ENCODE measurements at regions not wholly inside any gene's neighbourhood (a gene's known extent, or its start where the extent isn't known, plus 50 kb on each side); places are given as distances from the start of the nearest gene placed in this dataset.

DNA sequence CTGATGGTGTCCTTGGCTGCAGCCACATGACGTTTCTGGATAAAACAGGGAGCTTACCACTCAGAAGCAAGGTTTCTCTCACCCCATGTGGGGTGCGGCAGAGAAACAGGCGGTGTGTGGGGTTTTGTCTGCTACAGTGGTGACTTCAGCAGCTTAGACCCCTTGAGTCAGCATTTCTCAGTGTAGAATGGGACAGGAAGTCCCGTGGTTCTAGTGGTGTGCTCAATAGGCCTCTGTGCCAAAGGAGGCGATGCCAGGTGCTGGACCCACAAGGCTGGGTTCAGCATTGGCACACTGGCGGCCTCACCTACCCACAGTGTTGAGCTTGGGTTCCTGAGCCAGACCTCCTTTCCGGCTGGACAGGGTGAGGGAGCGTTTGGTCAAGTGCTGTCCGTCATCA lies 125.2 kb upstream of the SMIM23 start:
- Histone ChIP-seq H3K9me3 (ENCODE audit: control insufficient read depth, low read length) (no peaks in the 10 kb centered on the region), H3K27me3 (ENCODE audit: control insufficient read depth in 1 of 2, insufficient read depth in 2 of 2, low read length in 1 of 2) (no peaks in the 10 kb centered on the region), H3K4me1 (ENCODE audit: control insufficient read depth in 1 of 2, insufficient read depth in 2 of 2, low read length in 2 of 2) (peaks cover 0 to 3% of the 10 kb centered on the region in 2 donors), H3K36me3 (ENCODE audit: control insufficient read depth in 1 of 2, insufficient read depth in 2 of 2, low read length in 1 of 2) (no peaks in the 10 kb centered on the region), H3K4me3 (ENCODE audit: low read length in 2 of 2) (no peak overlapping the region), H3K27ac (ENCODE audit: low read depth in 1 of 2, low read length in 2 of 2) (no peak overlapping the region)
- DNase-seq (no peak), ATAC-seq (ENCODE audit: low FRiP score) (no peak)
- intact Hi-C loops (cut with DNase I): no loop called here
- 65 to 77% methylated on average over 9 of the region's 9 CpGs for WGBS, 2 donors

DNA sequence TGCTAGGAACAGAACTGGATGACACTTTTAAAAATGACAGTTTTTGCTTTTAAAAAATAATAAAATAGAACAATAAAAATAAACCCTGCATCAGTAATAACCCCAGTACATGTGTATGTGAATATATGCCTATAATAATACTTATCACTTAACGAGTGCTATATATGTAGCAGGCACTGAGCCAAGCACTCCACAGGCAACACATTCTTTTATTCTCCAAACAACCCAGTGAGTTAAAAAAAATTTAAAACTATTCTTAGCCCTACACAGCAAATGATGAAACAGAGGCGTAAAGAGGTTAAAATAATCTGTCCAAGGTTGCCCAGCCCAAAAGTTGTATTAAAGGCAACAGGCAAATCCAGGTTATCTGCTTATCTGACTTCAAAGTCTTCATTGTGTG lies 124.5 kb upstream of the SMIM23 start:
- no peak overlapping the region for H3K27ac ChIP-seq (ENCODE audit: low read depth in 1 of 2, low read length in 2 of 2)
- no peak for ATAC-seq (ENCODE audit: low FRiP score)
- DNase-seq: no peak
- no peaks in the 10 kb centered on the region for H3K27me3 ChIP-seq (ENCODE audit: control insufficient read depth in 1 of 2, insufficient read depth in 2 of 2, low read length in 1 of 2)
- H3K36me3 ChIP-seq (ENCODE audit: control insufficient read depth in 1 of 2, insufficient read depth in 2 of 2, low read length in 1 of 2): no peaks in the 10 kb centered on the region
- 6 to 12% methylated on average over 2 of the region's 2 CpGs for WGBS, 2 donors
- intact Hi-C loops (cut with DNase I): no loop called here
- no peaks in the 10 kb centered on the region for H3K9me3 ChIP-seq (ENCODE audit: control insufficient read depth, low read length)
- H3K4me3 ChIP-seq (ENCODE audit: low read length in 2 of 2): no peak overlapping the region
- peaks cover 0 to 3% of the 10 kb centered on the region in 2 donors for H3K4me1 ChIP-seq (ENCODE audit: control insufficient read depth in 1 of 2, insufficient read depth in 2 of 2, low read length in 2 of 2)

DNA sequence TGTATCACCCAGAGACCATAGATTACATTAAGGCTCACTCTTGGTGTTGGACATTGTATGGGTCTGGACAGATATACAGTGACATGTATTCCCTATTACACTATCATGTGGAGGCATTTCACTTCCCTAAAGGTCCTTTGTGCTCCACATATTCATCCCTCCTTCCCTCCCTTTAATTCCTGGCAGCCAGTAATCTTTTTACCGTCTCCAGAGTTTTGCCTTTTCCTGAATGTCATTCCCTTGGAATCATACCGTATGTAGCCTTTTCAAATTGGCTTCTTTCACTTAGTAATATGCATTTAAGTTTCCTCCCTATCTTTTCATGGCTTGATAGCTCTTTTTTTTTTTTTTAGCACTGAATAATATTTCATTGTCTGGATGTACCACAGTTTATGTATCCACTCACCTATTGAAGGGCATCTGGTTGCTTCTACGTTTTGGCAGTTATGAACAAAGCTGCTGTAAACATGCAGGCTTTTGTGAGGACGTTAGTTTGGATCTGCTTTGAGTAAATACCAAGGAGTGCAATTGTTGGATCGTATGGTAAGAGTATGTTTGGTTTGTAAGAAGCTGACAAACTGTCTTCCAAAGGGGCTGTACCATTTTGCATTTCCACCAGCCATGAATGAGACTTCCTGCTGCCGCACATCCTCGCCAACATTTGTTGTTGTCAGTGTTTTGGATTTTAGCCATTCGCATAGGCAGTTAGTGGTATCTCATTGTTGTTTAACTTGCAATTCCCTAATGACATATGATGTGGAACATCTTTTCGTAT lies 122.1 kb upstream of the SMIM23 start:
- ATAC-seq (ENCODE audit: low FRiP score) (no peak), DNase-seq (no peak)
- no peak overlapping the region for H3K4me3 ChIP-seq (ENCODE audit: low read length in 2 of 2)
- H3K4me1 ChIP-seq (ENCODE audit: control insufficient read depth in 1 of 2, insufficient read depth in 2 of 2, low read length in 2 of 2): peaks cover 0 to 3% of the 10 kb centered on the region in 2 donors
- no peaks in the 10 kb centered on the region for H3K36me3 ChIP-seq (ENCODE audit: control insufficient read depth in 1 of 2, insufficient read depth in 2 of 2, low read length in 1 of 2)
- no peaks in the 10 kb centered on the region for H3K9me3 ChIP-seq (ENCODE audit: control insufficient read depth, low read length)
- 75 to 76% methylated on average over 9 of the region's 9 CpGs for WGBS, 2 donors
- H3K27ac ChIP-seq (ENCODE audit: low read depth in 1 of 2, low read length in 2 of 2): no peak overlapping the region
- intact Hi-C loops (cut with DNase I): no loop called here
- H3K27me3 ChIP-seq (ENCODE audit: control insufficient read depth in 1 of 2, insufficient read depth in 2 of 2, low read length in 1 of 2): no peaks in the 10 kb centered on the region

DNA sequence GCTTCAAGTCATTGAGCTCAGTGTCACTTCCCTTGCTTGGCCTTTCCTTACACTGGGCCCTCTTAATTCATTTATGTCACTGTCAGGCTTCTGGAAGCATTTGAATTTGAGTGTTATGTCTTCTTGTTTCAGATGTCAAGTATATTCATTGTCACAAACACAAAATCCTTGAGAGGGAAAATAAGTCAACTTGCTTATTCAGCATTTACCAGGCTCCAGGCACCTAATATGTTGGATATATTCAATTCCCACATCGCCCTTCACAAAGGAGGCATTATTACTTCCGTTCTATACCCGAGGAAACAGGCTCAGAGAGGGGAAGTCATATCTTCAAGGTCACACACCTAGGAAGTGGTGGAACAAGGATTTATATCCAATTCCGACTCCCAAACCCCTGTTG lies 121.1 kb upstream of the SMIM23 start:
- intact Hi-C loops (cut with DNase I): no loop called here
- WGBS, 2 donors: 73 to 99% methylated on average over 4 of the region's 4 CpGs

DNA sequence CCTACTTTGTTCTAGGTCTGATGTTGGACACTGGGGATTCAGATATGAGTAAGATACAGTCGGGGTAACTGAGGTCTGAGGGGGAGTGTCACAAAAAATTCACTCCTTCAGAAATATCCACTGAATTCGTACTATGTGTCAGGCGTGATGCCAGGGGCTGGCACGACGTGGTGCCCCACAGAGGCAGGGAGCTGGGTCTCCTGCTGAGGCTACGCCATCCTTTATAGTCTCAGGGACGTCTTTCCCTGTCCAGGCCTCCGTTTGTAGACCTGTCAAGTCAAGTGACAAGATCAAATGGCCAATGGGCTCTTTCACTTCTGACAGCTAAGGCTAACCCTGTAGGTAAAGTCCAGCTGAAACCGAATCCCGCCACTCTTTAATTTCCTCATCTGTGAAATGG lies 118.8 kb upstream of the SMIM23 start:
- Histone ChIP-seq H3K4me1 (ENCODE audit: control insufficient read depth in 1 of 2, insufficient read depth in 2 of 2, low read length in 2 of 2) (no peaks in the 10 kb centered on the region), H3K36me3 (ENCODE audit: control insufficient read depth in 1 of 2, insufficient read depth in 2 of 2, low read length in 1 of 2) (no peaks in the 10 kb centered on the region), H3K27me3 (ENCODE audit: control insufficient read depth in 1 of 2, insufficient read depth in 2 of 2, low read length in 1 of 2) (no peaks in the 10 kb centered on the region), H3K9me3 (ENCODE audit: control insufficient read depth, low read length) (no peaks in the 10 kb centered on the region), H3K4me3 (ENCODE audit: low read length in 2 of 2) (no peak overlapping the region), H3K27ac (ENCODE audit: low read depth in 1 of 2, low read length in 2 of 2) (no peak overlapping the region)
- intact Hi-C loops (cut with DNase I): no loop called here
- DNase-seq (no peak), ATAC-seq (ENCODE audit: low FRiP score) (no peak)
- WGBS, 2 donors: 76 to 79% methylated on average over 10 of the region's 10 CpGs

More for the DNA sequence above, 121.1 kb upstream of the SMIM23 start:
- H3K27ac ChIP-seq (ENCODE audit: low read depth in 1 of 2, low read length in 2 of 2): no peak overlapping the region
- no peaks in the 10 kb centered on the region for H3K36me3 ChIP-seq (ENCODE audit: control insufficient read depth in 1 of 2, insufficient read depth in 2 of 2, low read length in 1 of 2)
- ATAC-seq (ENCODE audit: low FRiP score) (no peak), DNase-seq (no peak)
- no peaks in the 10 kb centered on the region for H3K9me3 ChIP-seq (ENCODE audit: control insufficient read depth, low read length)
- H3K27me3 ChIP-seq (ENCODE audit: control insufficient read depth in 1 of 2, insufficient read depth in 2 of 2, low read length in 1 of 2): no peaks in the 10 kb centered on the region
- H3K4me1 ChIP-seq (ENCODE audit: control insufficient read depth in 1 of 2, insufficient read depth in 2 of 2, low read length in 2 of 2): peaks cover 0 to 3% of the 10 kb centered on the region in 2 donors
- no peak overlapping the region for H3K4me3 ChIP-seq (ENCODE audit: low read length in 2 of 2)

DNA sequence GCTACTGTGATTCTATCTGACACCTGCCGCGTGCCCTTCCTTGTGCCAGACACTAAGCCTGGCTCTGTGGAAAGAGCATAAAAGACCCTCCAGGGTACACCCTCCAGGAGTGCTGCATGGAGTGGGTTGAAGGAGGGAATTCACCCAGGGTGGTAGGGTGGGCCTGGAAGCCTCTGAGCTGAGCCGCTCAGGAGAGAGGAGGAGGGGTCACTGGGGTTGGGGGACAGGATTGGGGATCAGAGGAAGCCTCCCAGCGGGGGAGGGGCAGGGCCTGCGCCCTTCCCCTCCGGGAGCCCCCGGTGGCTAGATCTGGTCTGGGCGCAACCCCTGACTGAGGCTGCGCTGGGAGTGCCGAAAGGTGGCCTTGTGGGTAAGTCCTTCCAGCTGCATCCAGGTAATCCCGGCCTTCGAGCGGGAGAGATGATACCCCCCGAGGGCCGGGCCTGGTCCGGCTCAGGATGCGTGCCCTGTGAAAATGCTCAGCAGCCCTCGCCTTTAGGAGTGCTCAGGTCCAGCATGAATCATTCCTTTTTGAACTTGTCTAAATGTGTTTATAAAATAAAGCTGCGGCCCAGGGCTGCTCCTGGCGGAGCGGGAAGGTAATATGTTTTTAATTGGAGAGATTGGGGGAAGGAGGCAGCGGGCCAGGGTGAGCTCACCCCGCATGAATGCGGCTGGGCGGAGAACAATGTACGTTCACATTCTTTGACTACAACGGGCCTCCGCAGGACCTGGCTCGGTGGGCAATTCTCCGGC lies 118.1 kb upstream of the SMIM23 start:
- Histone ChIP-seq H3K4me3 (ENCODE audit: low read length in 2 of 2) (no peak overlapping the region), H3K27ac (ENCODE audit: low read depth in 1 of 2, low read length in 2 of 2) (peak overlapping the region in 1 of 2 donors; percentile 23), H3K27me3 (ENCODE audit: control insufficient read depth in 1 of 2, insufficient read depth in 2 of 2, low read length in 1 of 2) (no peaks in the 10 kb centered on the region), H3K36me3 (ENCODE audit: control insufficient read depth in 1 of 2, insufficient read depth in 2 of 2, low read length in 1 of 2) (no peaks in the 10 kb centered on the region), H3K9me3 (ENCODE audit: control insufficient read depth, low read length) (no peaks in the 10 kb centered on the region), H3K4me1 (ENCODE audit: control insufficient read depth in 1 of 2, insufficient read depth in 2 of 2, low read length in 2 of 2) (no peaks in the 10 kb centered on the region)
- peak; percentile 87 for ATAC-seq (ENCODE audit: low FRiP score)
- intact Hi-C loops (cut with DNase I): no loop called here
- peak; percentile 84 to 92 for DNase-seq
- WGBS, 2 donors: 30 to 35% methylated on average over 30 of the region's 30 CpGs

DNA sequence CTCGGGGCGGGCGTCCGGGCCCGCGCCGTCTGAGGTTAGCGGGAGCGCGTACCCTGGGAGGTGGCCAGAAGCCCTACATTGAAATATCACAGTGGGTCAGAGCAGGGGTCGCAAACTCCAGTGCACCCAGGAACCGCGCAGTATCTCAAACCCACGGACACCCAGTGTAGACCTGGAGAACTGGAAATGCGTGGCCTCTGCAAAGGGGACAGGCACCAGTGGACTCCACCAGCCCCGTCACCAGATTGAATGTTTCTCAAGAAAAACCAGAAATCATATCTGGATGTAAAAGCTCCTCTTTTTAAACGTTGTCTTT lies 117.6 kb upstream of the SMIM23 start:
- intact Hi-C loops (cut with DNase I): no loop called here
- peak overlapping the region; percentile 23 to 65 for H3K27ac ChIP-seq (ENCODE audit: low read depth in 1 of 2, low read length in 2 of 2)
- ATAC-seq (ENCODE audit: low FRiP score) (no peak), DNase-seq (no peak)
- no peaks in the 10 kb centered on the region for H3K4me1 ChIP-seq (ENCODE audit: control insufficient read depth in 1 of 2, insufficient read depth in 2 of 2, low read length in 2 of 2)
- no peak overlapping the region for H3K4me3 ChIP-seq (ENCODE audit: low read length in 2 of 2)
- H3K9me3 ChIP-seq (ENCODE audit: control insufficient read depth, low read length): no peaks in the 10 kb centered on the region
- H3K36me3 ChIP-seq (ENCODE audit: control insufficient read depth in 1 of 2, insufficient read depth in 2 of 2, low read length in 1 of 2): no peaks in the 10 kb centered on the region
- 5 to 8% methylated on average over 17 of the region's 17 CpGs for WGBS, 2 donors
- H3K27me3 ChIP-seq (ENCODE audit: control insufficient read depth in 1 of 2, insufficient read depth in 2 of 2, low read length in 1 of 2): no peaks in the 10 kb centered on the region

DNA sequence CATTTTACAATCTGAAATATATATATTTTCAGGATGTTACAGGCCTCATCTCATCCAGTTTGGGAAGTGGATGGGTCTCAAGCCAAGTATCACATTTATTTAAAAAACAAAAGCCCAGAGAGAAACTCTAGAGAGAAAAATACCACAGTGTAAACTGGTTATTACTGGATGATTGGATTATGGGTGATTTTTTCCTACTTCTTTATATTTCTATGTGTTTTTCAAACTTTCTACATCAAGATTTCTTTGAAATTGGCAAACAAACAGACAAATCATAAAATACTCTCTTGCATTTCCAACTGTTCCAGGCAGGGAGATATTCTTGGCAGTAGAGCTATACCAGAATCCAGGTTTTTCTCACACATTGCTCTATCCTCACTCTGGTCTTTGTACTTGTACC lies 116.0 kb upstream of the SMIM23 start:
- Histone ChIP-seq H3K4me3 (ENCODE audit: low read length in 2 of 2) (no peak overlapping the region), H3K9me3 (ENCODE audit: control insufficient read depth, low read length) (no peaks in the 10 kb centered on the region), H3K27ac (ENCODE audit: low read depth in 1 of 2, low read length in 2 of 2) (no peak overlapping the region), H3K36me3 (ENCODE audit: control insufficient read depth in 1 of 2, insufficient read depth in 2 of 2, low read length in 1 of 2) (no peaks in the 10 kb centered on the region), H3K4me1 (ENCODE audit: control insufficient read depth in 1 of 2, insufficient read depth in 2 of 2, low read length in 2 of 2) (no peaks in the 10 kb centered on the region), H3K27me3 (ENCODE audit: control insufficient read depth in 1 of 2, insufficient read depth in 2 of 2, low read length in 1 of 2) (no peaks in the 10 kb centered on the region)
- DNase-seq: no peak
- intact Hi-C loops (cut with DNase I): no loop called here
- no peak for ATAC-seq (ENCODE audit: low FRiP score)

DNA sequence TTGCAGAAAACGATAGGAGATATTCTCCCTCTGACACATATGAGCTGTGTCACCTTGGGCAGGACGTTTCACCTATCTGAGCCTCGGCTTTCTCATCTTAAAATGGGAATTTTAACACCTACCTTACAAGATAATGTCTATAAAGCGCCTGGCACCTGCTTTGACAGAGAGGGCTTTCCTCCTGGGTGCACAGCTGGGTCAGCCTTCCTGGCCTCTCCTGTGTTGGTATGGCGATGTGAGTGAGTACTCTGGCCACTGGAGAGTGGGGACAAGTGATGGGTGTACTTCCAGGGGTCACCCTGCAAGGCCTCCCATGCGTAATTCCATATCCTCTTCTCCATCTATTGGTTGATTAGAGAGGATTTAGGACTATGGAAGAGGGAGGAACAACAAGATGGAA lies 113.1 kb upstream of the SMIM23 start:
- no peak for DNase-seq
- intact Hi-C loops (cut with DNase I): no loop called here

More for the DNA sequence above, 113.1 kb upstream of the SMIM23 start:
- Histone ChIP-seq H3K9me3 (ENCODE audit: control insufficient read depth, low read length) (no peaks in the 10 kb centered on the region), H3K4me1 (ENCODE audit: control insufficient read depth in 1 of 2, insufficient read depth in 2 of 2, low read length in 2 of 2) (no peaks in the 10 kb centered on the region), H3K36me3 (ENCODE audit: control insufficient read depth in 1 of 2, insufficient read depth in 2 of 2, low read length in 1 of 2) (no peaks in the 10 kb centered on the region), H3K4me3 (ENCODE audit: low read length in 2 of 2) (no peak overlapping the region), H3K27ac (ENCODE audit: low read depth in 1 of 2, low read length in 2 of 2) (no peak overlapping the region), H3K27me3 (ENCODE audit: control insufficient read depth in 1 of 2, insufficient read depth in 2 of 2, low read length in 1 of 2) (no peaks in the 10 kb centered on the region)
- ATAC-seq (ENCODE audit: low FRiP score): no peak
- 90 to 97% methylated on average over 6 of the region's 6 CpGs for WGBS, 2 donors
